Peyer's patch (tissue), 4 donors: ENCODE measurements at regions not wholly inside any gene's neighbourhood (a gene's known extent, or its start where the extent isn't known, plus 50 kb on each side); places are given as distances from the start of the nearest gene placed in this dataset.

Experiments
- DNase-seq, 3 donors: peaks; one replicate each; pipeline ENCODE4 v3.0.0-alpha.2; 2017 to 2019
- H3K27ac ChIP-seq, 4 donors: fragments of 200-600 bp; sonication (generic); one replicate each; pipeline ENCODE4 v1.5.1; 2016 to 2019
- H3K27me3 ChIP-seq, 2 donors: fragments of 200-600 bp; sonication (generic); one replicate each; pipeline ENCODE4 v1.5.1; 2019
- H3K36me3 ChIP-seq, 3 donors: fragments of 200-600 bp; sonication (generic); one replicate each; pipeline ENCODE4 v1.5.1; 2016 to 2019
- H3K4me1 ChIP-seq, 4 donors: fragments of 200-600 bp; sonication (generic); one replicate each; pipeline ENCODE4 v1.5.1; 2016 to 2019
- H3K4me3 ChIP-seq, 4 donors: fragments of 200-600 bp; sonication (generic); 1 replicate in 3 of 4; 2 replicates in 1 of 4; pipeline ENCODE4 v1.5.1; 2016 to 2019; ENCODE audit warnings: mild to moderate bottlenecking in 1 of 4
- H3K9me3 ChIP-seq, 4 donors: fragments of 200-600 bp; sonication (generic); one replicate each; pipeline ENCODE4 v1.5.1; 2016 to 2019; ENCODE audit warnings: mild to moderate bottlenecking in 1 of 4
- CTCF ChIP-seq, 6 experiments: fragments of 450-650 bp in 4 of 6; fragments of 200-600 bp in 2 of 6; sonication (generic) in 1 of 6; IDR thresholded peaks; one replicate each; pipeline ENCODE4 v1.5.1; 2017 to 2019; ENCODE audit warnings: antibody characterized with exemption in 6 of 6, mild to moderate bottlenecking in 3 of 6, moderate library complexity in 1 of 6
- POLR2A ChIP-seq, 2 donors: fragments of 450-650 bp; IDR thresholded peaks; one replicate each; pipeline ENCODE4 v1.5.1; 2017; ENCODE audit warnings: antibody characterized with exemption in 2 of 2, mild to moderate bottlenecking in 2 of 2, moderate library complexity in 2 of 2

- Histone ChIP-seq H3K4me1 (peaks cover 0 to 8% (median 0%) of the 10 kb centered on the region in 4 donors), H3K36me3 (no peaks in the 10 kb centered on the region), H3K9me3 (no peaks in the 10 kb centered on the region), H3K27me3 (no peaks in the 10 kb centered on the region), H3K27ac (no peak overlapping the region), H3K4me3 (no peak overlapping the region)
- TF ChIP-seq CTCF (IDR thresholded peaks at IDR 0.05) (no peak), POLR2A (IDR thresholded peaks at IDR 0.05) (no peak)
- DNase-seq: no peak
Measured at GRCh38 chr20:4597215-4597614, 89.0 kb upstream of the PRNP start.

- H3K27ac ChIP-seq: no peak overlapping the region
- no peaks in the 10 kb centered on the region for H3K36me3 ChIP-seq
- no peak for DNase-seq
- no peaks in the 10 kb centered on the region for H3K27me3 ChIP-seq
- H3K9me3 ChIP-seq: no peaks in the 10 kb centered on the region
- no peak overlapping the region for H3K4me3 ChIP-seq
- TF ChIP-seq CTCF (IDR thresholded peaks at IDR 0.05) (no peak), POLR2A (IDR thresholded peaks at IDR 0.05) (no peak)
- H3K4me1 ChIP-seq: peaks cover 0 to 10% (median 0%) of the 10 kb centered on the region in 4 donors
Measured at GRCh38 chr20:4593149-4593525, 93.1 kb upstream of the PRNP start.

DNA sequence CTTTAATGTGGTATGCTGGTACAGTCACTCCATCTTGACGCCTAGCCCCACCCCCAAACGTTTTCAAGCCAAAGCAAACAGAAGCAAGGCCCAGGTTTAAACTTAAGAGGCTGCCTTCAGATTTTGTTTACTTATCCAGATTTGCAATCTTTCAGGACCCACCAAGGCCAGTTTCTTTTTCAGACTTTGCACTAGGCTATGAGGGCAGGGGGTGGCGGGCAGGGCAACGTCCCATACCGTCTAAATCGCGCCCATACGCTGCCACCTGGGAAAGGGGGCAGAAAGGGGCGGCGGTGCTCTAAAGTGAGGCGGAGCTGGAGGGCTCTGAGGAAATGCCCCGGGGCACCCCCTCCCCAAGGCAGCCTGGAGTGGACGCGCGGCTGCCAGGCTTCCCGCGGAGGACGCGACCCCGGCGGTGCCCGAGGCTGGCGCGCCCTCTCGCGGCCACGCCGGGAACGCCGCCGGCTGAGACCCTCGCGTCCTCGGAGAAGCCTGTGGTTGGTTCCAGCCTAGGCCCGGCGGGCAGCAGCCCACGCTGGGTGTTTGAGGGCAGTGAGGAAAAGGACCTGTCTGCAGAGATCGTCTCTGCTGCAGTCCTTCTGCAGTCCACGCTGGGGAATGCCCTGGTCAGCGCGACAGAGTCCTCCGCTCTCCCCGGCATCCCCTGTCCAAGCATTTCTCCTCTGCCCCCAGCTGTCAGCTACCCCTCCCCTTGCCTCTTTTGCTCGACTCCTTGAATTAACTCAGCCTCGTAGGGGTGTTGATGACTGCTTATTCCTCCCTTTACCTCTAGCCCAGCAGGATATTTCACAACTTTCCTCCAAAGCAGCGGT, 93.7 kb upstream of the PRNP start:
- peak in 2 of 3 donors; percentile 63 to 65 for DNase-seq
- no peaks in the 10 kb centered on the region for H3K27me3 ChIP-seq
- H3K9me3 ChIP-seq: no peaks in the 10 kb centered on the region
- H3K4me3 ChIP-seq: peak overlapping the region; percentile 25 to 45 (median 33)
- TF ChIP-seq CTCF (IDR thresholded peaks at IDR 0.05): peak; percentile 56 to 92 (median 84)
- no peak for TF ChIP-seq POLR2A (IDR thresholded peaks at IDR 0.05)
- H3K27ac ChIP-seq: no peak overlapping the region
- H3K4me1 ChIP-seq: peaks cover 0 to 10% (median 0%) of the 10 kb centered on the region in 4 donors
- H3K36me3 ChIP-seq: no peaks in the 10 kb centered on the region

- Histone ChIP-seq H3K4me1 (peaks cover 0 to 10% (median 0%) of the 10 kb centered on the region in 4 donors), H3K4me3 (peak overlapping the region in 1 of 4 donors; percentile 26), H3K27me3 (no peaks in the 10 kb centered on the region), H3K9me3 (no peaks in the 10 kb centered on the region), H3K27ac (no peak overlapping the region), H3K36me3 (no peaks in the 10 kb centered on the region)
- TF ChIP-seq POLR2A (IDR thresholded peaks at IDR 0.05) (no peak), CTCF (IDR thresholded peaks at IDR 0.05) (no peak)
- no peak for DNase-seq
Measured at GRCh38 chr20:4591975-4592315, 94.3 kb upstream of the PRNP start.

- H3K27ac ChIP-seq: no peak overlapping the region
- H3K4me3 ChIP-seq: no peak overlapping the region
- H3K9me3 ChIP-seq: no peaks in the 10 kb centered on the region
Measured at GRCh38 chr20:4585758-4586157, 100.5 kb upstream of the PRNP start.

More at GRCh38 chr20:4585758-4586157, 100.5 kb upstream of the PRNP start:
- Histone ChIP-seq H3K4me1 (no peaks in the 10 kb centered on the region), H3K36me3 (no peaks in the 10 kb centered on the region), H3K27me3 (no peaks in the 10 kb centered on the region)
- TF ChIP-seq POLR2A (IDR thresholded peaks at IDR 0.05) (no peak), CTCF (IDR thresholded peaks at IDR 0.05) (no peak)
- no peak for DNase-seq
